CD4-positive, alpha-beta memory T cell (primary cell): ENCODE measurements at regions not wholly inside any gene's neighbourhood (a gene's known extent, or its start where the extent isn't known, plus 50 kb on each side); places are given as distances from the start of the nearest gene placed in this dataset.
"Not testable (repeated sequence)": the region's sequence is repeated elsewhere in the genome, so short reads cannot be mapped to it uniquely, and the experiment has no call there.

Experiments
- CTCF ChIA-PET: fragments of 350-600 bp; sonication (Branson Sonifier 250); formaldehyde crosslinking; loops from one replicate; lab custom pipeline; 2021; ENCODE audit warnings: inconsistent platforms; ENCODE audit not compliant: partially characterized antibody; lab: Charles Lee
- POLR2A ChIA-PET: fragments of 350-600 bp; sonication (Branson Sonifier 250); formaldehyde crosslinking; loops from one replicate; lab custom pipeline; 2021; ENCODE audit not compliant: partially characterized antibody; lab: Charles Lee
- DNase-seq, 5 donors: peaks; one replicate each; pipeline versions ENCODE4 v3.0.0 to v3.0.0-alpha.2; 2020 to 2022; ENCODE audit warnings: mixed read lengths in 1 of 5
- H3K27ac ChIP-seq: one replicate; pipeline ENCODE4 v1.7.0; 2013; ENCODE audit warnings: low read depth, low read length
- H3K27me3 ChIP-seq: 2 replicates; pipeline ENCODE4 v1.7.0; 2013; ENCODE audit warnings: mild to moderate bottlenecking, low read length, moderate library complexity; ENCODE audit not compliant: insufficient read depth
- H3K36me3 ChIP-seq: 2 replicates; pipeline ENCODE4 v1.7.0; 2013; ENCODE audit warnings: mild to moderate bottlenecking, low read length, moderate library complexity; ENCODE audit not compliant: insufficient read depth
- H3K4me1 ChIP-seq: 2 replicates; pipeline ENCODE4 v1.7.0; 2013; ENCODE audit warnings: mild to moderate bottlenecking, low read length, moderate library complexity; ENCODE audit not compliant: insufficient read depth
- H3K4me3 ChIP-seq, 2 donors: one replicate each; pipeline ENCODE4 v1.7.0; 2013; ENCODE audit warnings: low read length in 2 of 2, mild to moderate bottlenecking in 1 of 2
- H3K9me3 ChIP-seq, 2 donors: one replicate each; pipeline ENCODE4 v1.7.0; 2013; ENCODE audit warnings: low read length in 2 of 2, control low read depth in 1 of 2; ENCODE audit not compliant: control insufficient read depth in 1 of 2
- H3K27ac Mint-ChIP-seq, 7 donors: one replicate each; pipeline ENCODE4 v1.8.0; 2020 to 2021; ENCODE audit warnings: mixed read lengths in 7 of 7, mild to moderate bottlenecking in 6 of 7, inconsistent platforms in 3 of 7, moderate library complexity in 3 of 7
- H3K27me3 Mint-ChIP-seq, 2 donors: one replicate each; pipeline ENCODE4 v1.8.0; 2020 to 2021; ENCODE audit warnings: mixed read lengths in 2 of 2
- H3K36me3 Mint-ChIP-seq, 2 donors: one replicate each; pipeline ENCODE4 v1.8.0; 2020 to 2021; ENCODE audit warnings: mixed read lengths in 2 of 2, inconsistent platforms in 1 of 2, mild to moderate bottlenecking in 1 of 2
- H3K4me1 Mint-ChIP-seq, 4 donors: one replicate each; pipeline ENCODE4 v1.8.0; 2020 to 2021; ENCODE audit warnings: mixed read lengths in 4 of 4, mild to moderate bottlenecking in 1 of 4
- H3K4me3 Mint-ChIP-seq, 8 donors: one replicate each; pipeline ENCODE4 v1.8.0; 2020 to 2021; ENCODE audit warnings: mixed read lengths in 8 of 8, mild to moderate bottlenecking in 7 of 8, moderate library complexity in 6 of 8, inconsistent platforms in 3 of 8
- H3K9me3 Mint-ChIP-seq, 8 donors: one replicate each; pipeline ENCODE4 v1.8.0; 2020 to 2021; ENCODE audit warnings: mixed read lengths in 8 of 8, mild to moderate bottlenecking in 5 of 8, inconsistent platforms in 3 of 8, moderate library complexity in 1 of 8
- intact Hi-C: fragments of 100-400 bp; cut with micrococcal nuclease; formaldehyde crosslinking; loops from one replicate; pipeline ENCODE4 v1.15.1; 2023

GRCh38 chr11:67906969-67907368 lies 96.9 kb downstream of the UNC93B1 start:
- H3K9me3 Mint-ChIP-seq, result peaks cover 0 to 11% (median 4%) of the 10 kb centered on the region in 8 donors
- CTCF ChIA-PET, H3K4me3 ChIP-seq, H3K9me3 ChIP-seq, H3K4me1 ChIP-seq, intact Hi-C loops, POLR2A ChIA-PET, H3K27ac ChIP-seq, H3K4me3 Mint-ChIP-seq, H3K4me1 Mint-ChIP-seq, H3K27me3 Mint-ChIP-seq, H3K36me3 Mint-ChIP-seq, DNase-seq, H3K27me3 ChIP-seq, H3K36me3 ChIP-seq: not testable (repeated sequence)
- H3K27ac Mint-ChIP-seq, result peak overlapping the region in 1 of 7 donors; percentile 32

- intact Hi-C loops, DNase-seq, H3K27me3 Mint-ChIP-seq, POLR2A ChIA-PET, H3K27ac Mint-ChIP-seq, H3K4me3 ChIP-seq, H3K27ac ChIP-seq, H3K27me3 ChIP-seq, H3K4me1 ChIP-seq, H3K9me3 ChIP-seq, H3K4me1 Mint-ChIP-seq, CTCF ChIA-PET, H3K9me3 Mint-ChIP-seq, H3K36me3 ChIP-seq, H3K4me3 Mint-ChIP-seq: not testable (repeated sequence)
- peaks cover 5 to 17% of the 10 kb centered on the region in 2 donors for H3K36me3 Mint-ChIP-seq
Observed at GRCh38 chr11:67899462-67899861, 104.4 kb downstream of the UNC93B1 start.

GRCh38 chr11:67893487-67893886 lies 110.4 kb downstream of the UNC93B1 start:
- Mint-ChIP-seq H3K9me3 (peaks cover 0 to 18% (median 6%) of the 10 kb centered on the region in 8 donors), H3K27ac (peak overlapping the region in 1 of 7 donors; percentile 4), H3K36me3 (peaks cover 28 to 57% of the 10 kb centered on the region in 2 donors)
- H3K36me3 ChIP-seq, H3K27me3 Mint-ChIP-seq, H3K4me1 ChIP-seq, DNase-seq, H3K4me1 Mint-ChIP-seq, POLR2A ChIA-PET, CTCF ChIA-PET, intact Hi-C loops, H3K27ac ChIP-seq, H3K9me3 ChIP-seq, H3K4me3 ChIP-seq, H3K27me3 ChIP-seq, H3K4me3 Mint-ChIP-seq: not testable (repeated sequence)

GRCh38 chr11:67889646-67890045 lies 114.3 kb downstream of the UNC93B1 start:
- H3K9me3 ChIP-seq, POLR2A ChIA-PET, H3K27ac ChIP-seq, H3K36me3 ChIP-seq, H3K4me3 Mint-ChIP-seq, DNase-seq, H3K27me3 ChIP-seq, intact Hi-C loops, H3K4me3 ChIP-seq, H3K27me3 Mint-ChIP-seq, CTCF ChIA-PET: not testable (repeated sequence)
- Mint-ChIP-seq H3K36me3 (peaks cover 37 to 48% of the 10 kb centered on the region in 2 donors), H3K27ac (peak overlapping the region in 1 of 7 donors; percentile 44), H3K9me3 (peaks cover 0 to 18% (median 6%) of the 10 kb centered on the region in 8 donors), H3K4me1 (peaks cover 20 to 36% (median 26%) of the 10 kb centered on the region in 4 donors)
- H3K4me1 ChIP-seq, result peaks cover 15% of the 10 kb centered on the region

GRCh38 chr11:67888056-67888455 lies 115.8 kb downstream of the UNC93B1 start:
- DNase-seq, result peak in 1 of 5 donors; percentile 8
- H3K27me3 Mint-ChIP-seq, H3K27me3 ChIP-seq, H3K9me3 ChIP-seq, H3K36me3 ChIP-seq, CTCF ChIA-PET, H3K4me3 ChIP-seq, H3K9me3 Mint-ChIP-seq, intact Hi-C loops, H3K27ac ChIP-seq, POLR2A ChIA-PET: not testable (repeated sequence)
- H3K4me3 Mint-ChIP-seq, result peak overlapping the region in 6 of 8 donors; percentile 35 to 96 (median 56)
- H3K27ac Mint-ChIP-seq, result peak overlapping the region in 6 of 7 donors; percentile 71 to 100 (median 90)
- peaks cover 23% of the 10 kb centered on the region for H3K4me1 ChIP-seq
- peaks cover 29 to 52% (median 35%) of the 10 kb centered on the region in 4 donors for H3K4me1 Mint-ChIP-seq
- H3K36me3 Mint-ChIP-seq, result peaks cover 33 to 37% of the 10 kb centered on the region in 2 donors

GRCh38 chr11:67886672-67887071 lies 117.2 kb downstream of the UNC93B1 start:
- H3K9me3 Mint-ChIP-seq, DNase-seq, H3K4me3 ChIP-seq, H3K36me3 ChIP-seq, intact Hi-C loops, H3K27me3 Mint-ChIP-seq, H3K9me3 ChIP-seq, H3K27me3 ChIP-seq: not testable (repeated sequence)
- H3K4me1 Mint-ChIP-seq, result peaks cover 31 to 54% (median 35%) of the 10 kb centered on the region in 4 donors
- Histone ChIP-seq H3K27ac (peak overlapping the region; percentile 74), H3K4me1 (peaks cover 23% of the 10 kb centered on the region)
- H3K4me3 Mint-ChIP-seq, result peak overlapping the region; percentile 54 to 96 (median 92)
- POLR2A ChIA-PET, result interaction anchor here (0.6 kb wide), 1 partner anchor 234 kb away, joined by 3 read pairs; no protein-coding TSS in a partner anchor
- peaks cover 27 to 31% of the 10 kb centered on the region in 2 donors for H3K36me3 Mint-ChIP-seq
- H3K27ac Mint-ChIP-seq, result peak overlapping the region; percentile 82 to 100 (median 99)
- CTCF ChIA-PET, result interaction anchor here (3.2 kb wide), 1 partner anchor 69 kb away, joined by 20 read pairs; no protein-coding TSS in a partner anchor

- CTCF ChIA-PET, result interaction anchor here (1.0 to 3.2 kb wide), 2 partner anchors 26 to 69 kb away, joined by 3 to 20 read pairs; no protein-coding TSS in a partner anchor
Observed at GRCh38 chr11:67886207-67886606, 117.7 kb downstream of the UNC93B1 start.

More at GRCh38 chr11:67886207-67886606, 117.7 kb downstream of the UNC93B1 start:
- H3K9me3 ChIP-seq, DNase-seq, H3K36me3 ChIP-seq, intact Hi-C loops, H3K27me3 Mint-ChIP-seq, H3K9me3 Mint-ChIP-seq, H3K4me3 ChIP-seq, H3K27me3 ChIP-seq: not testable (repeated sequence)
- POLR2A ChIA-PET, result interaction anchor here (0.6 to 2.5 kb wide), 2 partner anchors 69 to 234 kb away, joined by 3 to 7 read pairs; no protein-coding TSS in a partner anchor
- peaks cover 23% of the 10 kb centered on the region for H3K4me1 ChIP-seq
- H3K27ac Mint-ChIP-seq, result peak overlapping the region; percentile 96 to 100 (median 99)
- H3K4me3 Mint-ChIP-seq, result peak overlapping the region; percentile 62 to 96 (median 92)
- peak overlapping the region; percentile 74 for H3K27ac ChIP-seq
- peaks cover 31 to 54% (median 35%) of the 10 kb centered on the region in 4 donors for H3K4me1 Mint-ChIP-seq
- peaks cover 27 to 31% of the 10 kb centered on the region in 2 donors for H3K36me3 Mint-ChIP-seq
